ENCODE measurements at regions not wholly inside any gene's neighbourhood (a gene's known extent, or its start where the extent isn't known, plus 50 kb on each side); places are given as distances from the start of the nearest gene placed in this dataset.

- no TSS peak for BruUV-seq (replicated peaks)
- intact Hi-C loops (cut with micrococcal nuclease), result no loop called here
- no peaks in the 10 kb centered on the region for H3K79me2 ChIP-seq (ENCODE audit: control insufficient read depth, insufficient read depth, low read length)
- no peak overlapping the region for H3K4me2 ChIP-seq (ENCODE audit: insufficient read depth, low read length)
- no peaks in the 10 kb centered on the region for H3K4me1 ChIP-seq (ENCODE audit: control insufficient read depth, extremely low read depth, insufficient read depth, low read length)
- H3K9ac ChIP-seq (replicated peaks; ENCODE audit: extremely low read depth, insufficient read depth, low read length), result no peak overlapping the region
- CTCF ChIA-PET, result no interaction called here
- no peaks in the 10 kb centered on the region for H3K9me1 ChIP-seq (replicated peaks; ENCODE audit: control insufficient read depth, extremely low read depth, insufficient read depth, low read length)
- H3K27ac ChIP-seq (ENCODE audit: insufficient read depth, low read depth, low read length), result no peak overlapping the region
- H3K27me3 ChIP-seq (ENCODE audit: control insufficient read depth in 2 of 2, insufficient read depth in 2 of 2, low read length in 2 of 2), result no peaks in the 10 kb centered on the region
- TF ChIP-seq FOS (IDR thresholded peaks at IDR 0.05; ENCODE audit: borderline replicate concordance, insufficient read depth, low read length) (no peak), EZH2 (IDR thresholded peaks at IDR 0.05; ENCODE audit: borderline replicate concordance, low read depth, low read length, severe bottlenecking) (no peak), CTCF (IDR thresholded peaks at IDR 0.05; ENCODE audit: extremely low read depth in 1 of 2, insufficient read depth in 1 of 2, low read depth in 1 of 2, low read length in 2 of 2) (no peak)
- no peak for FAIRE-seq
- H3K4me3 ChIP-seq (replicated peaks in 1 of 3; ENCODE audit: insufficient read depth in 1 of 3, low read depth in 1 of 3, low read length in 3 of 3), result no peak overlapping the region
- no peak for DNase-seq (ENCODE audit: low read depth, low spot score)
- no peaks in the 10 kb centered on the region for H3K9me3 ChIP-seq (replicated peaks; ENCODE audit: control insufficient read depth, insufficient read depth, low read length)
- H4K20me1 ChIP-seq (replicated peaks; ENCODE audit: control insufficient read depth, extremely low read depth, insufficient read depth, low read length), result no peaks in the 10 kb centered on the region
- H3K36me3 ChIP-seq (ENCODE audit: control insufficient read depth in 2 of 2, extremely low read depth in 1 of 2, insufficient read depth in 2 of 2, low read length in 2 of 2), result no peaks in the 10 kb centered on the region
- POLR2A ChIA-PET, result no interaction called here
- dilution Hi-C loops (cut with MboI; ENCODE audit: extremely low pct_ligation_motif_present, low sequenced_read_pairs), result no loop called here
- H2AFZ ChIP-seq (ENCODE audit: low read depth, low read length), result no peak overlapping the region
These were observed 191.1 kb downstream of the KLF13 start for GRCh38 chr15:31517711-31518110.

- Histone ChIP-seq H3K4me2 (ENCODE audit: insufficient read depth, low read length) (no peak overlapping the region), H4K20me1 (replicated peaks; ENCODE audit: control insufficient read depth, extremely low read depth, insufficient read depth, low read length) (no peaks in the 10 kb centered on the region), H3K4me3 (replicated peaks in 1 of 3; ENCODE audit: insufficient read depth in 1 of 3, low read depth in 1 of 3, low read length in 3 of 3) (no peak overlapping the region), H2AFZ (ENCODE audit: low read depth, low read length) (no peak overlapping the region), H3K27ac (ENCODE audit: insufficient read depth, low read depth, low read length) (no peak overlapping the region), H3K27me3 (ENCODE audit: control insufficient read depth in 2 of 2, insufficient read depth in 2 of 2, low read length in 2 of 2) (no peaks in the 10 kb centered on the region), H3K9me3 (replicated peaks; ENCODE audit: control insufficient read depth, insufficient read depth, low read length) (no peaks in the 10 kb centered on the region), H3K4me1 (ENCODE audit: control insufficient read depth, extremely low read depth, insufficient read depth, low read length) (no peaks in the 10 kb centered on the region), H3K9ac (replicated peaks; ENCODE audit: extremely low read depth, insufficient read depth, low read length) (no peak overlapping the region), H3K79me2 (ENCODE audit: control insufficient read depth, insufficient read depth, low read length) (no peaks in the 10 kb centered on the region), H3K9me1 (replicated peaks; ENCODE audit: control insufficient read depth, extremely low read depth, insufficient read depth, low read length) (no peaks in the 10 kb centered on the region), H3K36me3 (ENCODE audit: control insufficient read depth in 2 of 2, extremely low read depth in 1 of 2, insufficient read depth in 2 of 2, low read length in 2 of 2) (no peaks in the 10 kb centered on the region)
- no TSS peak for BruUV-seq (replicated peaks)
- FAIRE-seq (no peak), DNase-seq (ENCODE audit: low read depth, low spot score) (no peak)
- ChIA-PET CTCF (no interaction called here), POLR2A (no interaction called here)
- intact Hi-C loops (cut with micrococcal nuclease) (no loop called here), dilution Hi-C loops (cut with MboI; ENCODE audit: extremely low pct_ligation_motif_present, low sequenced_read_pairs) (no loop called here)
- no peak for TF ChIP-seq CTCF (IDR thresholded peaks at IDR 0.05; ENCODE audit: extremely low read depth in 1 of 2, insufficient read depth in 1 of 2, low read depth in 1 of 2, low read length in 2 of 2)
- no peak for TF ChIP-seq MYC (IDR thresholded peaks at IDR 0.05; ENCODE audit: low read depth, low read length)
- no peak for TF ChIP-seq POLR2A (IDR thresholded peaks at IDR 0.05; ENCODE audit: low read depth, low read length)
- TF ChIP-seq JUN (IDR thresholded peaks at IDR 0.05; ENCODE audit: borderline replicate concordance, insufficient read depth, insufficient read length, low read depth), result no peak
- TF ChIP-seq POLR2AphosphoS5 (IDR thresholded peaks at IDR 0.05; ENCODE audit: insufficient read depth, low read depth, low read length), result no peak
These were observed 195.4 kb downstream of the KLF13 start for GRCh38 chr15:31522028-31522427.

Measured in endothelial cell of umbilical vein (primary cell).